ENCODE measurements at regions not wholly inside any gene's neighbourhood (a gene's known extent, or its start where the extent isn't known, plus 50 kb on each side); places are given as distances from the start of the nearest gene placed in this dataset.

GRCh38 chr2:176732780-176733179 lies 463.5 kb downstream of the MTX2 start:
- H3K27ac ChIP-seq = no peak overlapping the region
- H3K4me3 ChIP-seq = no peak overlapping the region

- H3K4me3 ChIP-seq = no peak overlapping the region
- H3K27ac ChIP-seq = no peak overlapping the region
These were observed 464.6 kb downstream of the MTX2 start for GRCh38 chr2:176733698-176734430.

GRCh38 chr2:176734868-176735267 lies 465.6 kb downstream of the MTX2 start:
- H3K4me3 ChIP-seq = no peak overlapping the region

GRCh38 chr2:176742271-176742670 lies 470.3 kb upstream of the HNRNPA3 start:
- no peak overlapping the region for H3K4me3 ChIP-seq

More at GRCh38 chr2:176734868-176735267, 465.6 kb downstream of the MTX2 start:
- H3K27ac ChIP-seq = no peak overlapping the region

GRCh38 chr2:176743671-176744070 lies 468.9 kb upstream of the HNRNPA3 start:
- Histone ChIP-seq H3K27ac (peak overlapping the region in 3 of 21 experiments; percentile 28 to 64 (median 29)), H3K4me3 (no peak overlapping the region)

More at GRCh38 chr2:176742271-176742670, 470.3 kb upstream of the HNRNPA3 start:
- H3K27ac ChIP-seq = no peak overlapping the region

- Histone ChIP-seq H3K27ac (peak overlapping the region in 3 of 21 experiments; percentile 28 to 64 (median 29)), H3K4me3 (no peak overlapping the region)
These were observed 468.4 kb upstream of the HNRNPA3 start for GRCh38 chr2:176744146-176744545.

- no peak overlapping the region for H3K4me3 ChIP-seq
- no peak overlapping the region for H3K27ac ChIP-seq
These were observed 466.9 kb upstream of the HNRNPA3 start for GRCh38 chr2:176745543-176746200.

- no peak overlapping the region for H3K27ac ChIP-seq
- no peak overlapping the region for H3K4me3 ChIP-seq
These were observed 466.2 kb upstream of the HNRNPA3 start for GRCh38 chr2:176746411-176746810.

GRCh38 chr2:176747506-176747905 lies 465.1 kb upstream of the HNRNPA3 start:
- H3K27ac ChIP-seq = peak overlapping the region in 1 of 21 experiments; percentile 14
- no peak overlapping the region for H3K4me3 ChIP-seq

GRCh38 chr2:176747928-176748327 lies 464.7 kb upstream of the HNRNPA3 start:
- H3K27ac ChIP-seq = peak overlapping the region in 1 of 21 experiments; percentile 14
- no peak overlapping the region for H3K4me3 ChIP-seq

GRCh38 chr2:176748662-176749061 lies 463.9 kb upstream of the HNRNPA3 start:
- Histone ChIP-seq H3K4me3 (no peak overlapping the region), H3K27ac (no peak overlapping the region)

GRCh38 chr2:176751314-176752227 lies 461.0 kb upstream of the HNRNPA3 start:
- Histone ChIP-seq H3K27ac (no peak overlapping the region), H3K4me3 (no peak overlapping the region)

GRCh38 chr2:176752295-176752694 lies 460.3 kb upstream of the HNRNPA3 start:
- H3K27ac ChIP-seq = no peak overlapping the region
- H3K4me3 ChIP-seq = no peak overlapping the region

GRCh38 chr2:176753205-176753604 lies 459.4 kb upstream of the HNRNPA3 start:
- peak overlapping the region in 4 of 21 experiments; percentile 5 to 17 (median 10) for H3K27ac ChIP-seq
- H3K4me3 ChIP-seq = no peak overlapping the region

- peak overlapping the region in 4 of 21 experiments; percentile 5 to 17 (median 10) for H3K27ac ChIP-seq
These were observed 458.7 kb upstream of the HNRNPA3 start for GRCh38 chr2:176753752-176754474.

GRCh38 chr2:176755537-176756135 lies 457.0 kb upstream of the HNRNPA3 start:
- no peak overlapping the region for H3K4me3 ChIP-seq
- no peak overlapping the region for H3K27ac ChIP-seq

More at GRCh38 chr2:176753752-176754474, 458.7 kb upstream of the HNRNPA3 start:
- no peak overlapping the region for H3K4me3 ChIP-seq

GRCh38 chr2:176758426-176758825 lies 454.2 kb upstream of the HNRNPA3 start:
- H3K4me3 ChIP-seq = no peak overlapping the region
- no peak overlapping the region for H3K27ac ChIP-seq

GRCh38 chr2:176760439-176760838 lies 452.2 kb upstream of the HNRNPA3 start:
- H3K27ac ChIP-seq = no peak overlapping the region

GRCh38 chr2:176763130-176763529 lies 449.5 kb upstream of the HNRNPA3 start:
- H3K4me3 ChIP-seq = no peak overlapping the region
- H3K27ac ChIP-seq = no peak overlapping the region

More at GRCh38 chr2:176760439-176760838, 452.2 kb upstream of the HNRNPA3 start:
- no peak overlapping the region for H3K4me3 ChIP-seq
